HCEC 1CT (cell line): ENCODE measurements at regions not wholly inside any gene's neighbourhood (a gene's known extent, or its start where the extent isn't known, plus 50 kb on each side); places are given as distances from the start of the nearest gene placed in this dataset.
A peak's percentile ranks its signal among the peaks of the same experiment; 100 is the strongest.

Experiments
- DNase-seq: peaks from one replicate; pipeline ENCODE4 v3.0.0-alpha.2; 2017

DNA sequence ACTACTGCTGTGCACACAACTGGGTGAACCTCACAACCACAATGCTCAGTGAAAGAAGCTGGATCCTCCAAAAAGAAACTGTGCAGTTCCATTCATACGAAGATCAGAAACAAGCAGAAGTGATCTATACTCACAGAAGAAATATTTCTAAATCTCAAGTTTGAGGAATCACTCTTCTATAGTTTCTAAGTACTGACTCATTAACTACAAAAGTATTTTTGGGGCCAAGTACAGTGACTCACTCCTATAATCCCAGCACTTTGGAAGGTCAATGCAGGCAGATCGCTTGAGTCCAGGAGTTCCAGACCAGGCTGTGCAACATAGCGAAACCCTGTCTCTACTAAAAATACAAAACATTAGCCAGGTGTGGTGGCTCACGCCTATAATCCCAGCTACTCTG is 51.3 kb upstream of the RELL1 start:
- peak; percentile 83 for DNase-seq
